Transverse colon (tissue), 4 donors: ENCODE measurements at regions not wholly inside any gene's neighbourhood (a gene's known extent, or its start where the extent isn't known, plus 50 kb on each side); places are given as distances from the start of the nearest gene placed in this dataset.

Source experiments
- EP300 ChIP-seq: sonication (generic); formaldehyde crosslinking; IDR thresholded peaks from one replicate; pipeline ENCODE4 v1.6.1; 2017; ENCODE audit warnings: antibody characterized with exemption, low read depth
- POLR2A ChIP-seq: fragments of 450-650 bp; IDR thresholded peaks from one replicate; pipeline ENCODE4 v1.6.1; 2016; ENCODE audit warnings: antibody characterized with exemption, mild to moderate bottlenecking, moderate library complexity
- POLR2AphosphoS5 ChIP-seq, 3 donors: sonication (generic); formaldehyde crosslinking; IDR thresholded peaks; one replicate each; pipeline ENCODE4 v1.6.1; 2016; ENCODE audit warnings: antibody characterized with exemption in 3 of 3
- TF ChIP-seq, protein P1 (sequence below), 5 experiments: fragments of 200-600 bp in 3 of 5; fragments of 450-650 bp in 2 of 5; sonication (generic) in 3 of 5; IDR thresholded peaks; 1 replicate in 2 of 5; 2 replicates in 3 of 5; pipeline ENCODE4 v1.5.1; 2016 to 2017; ENCODE audit warnings: antibody characterized with exemption in 5 of 5, inconsistent platforms in 3 of 5, mild to moderate bottlenecking in 2 of 5, moderate library complexity in 1 of 5

DNA sequence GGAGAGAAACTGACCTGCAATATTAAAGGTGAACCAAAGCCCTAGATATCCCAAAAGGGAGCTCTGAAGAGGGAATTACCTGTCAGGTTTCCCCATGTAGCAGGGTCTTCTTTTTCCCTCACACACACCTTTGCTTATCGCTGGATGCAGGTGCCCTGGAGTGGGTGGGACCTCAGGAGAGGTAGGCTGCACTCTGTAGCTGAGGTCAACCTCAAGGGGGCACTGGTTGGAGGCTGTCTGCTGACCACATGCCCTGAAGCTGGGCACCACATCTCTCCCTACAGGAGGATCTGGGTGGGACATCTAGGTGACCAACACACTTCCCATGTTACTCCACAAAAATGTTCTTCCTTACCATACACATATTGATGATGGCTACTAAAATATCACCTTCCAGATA lies 298.7 kb upstream of the USP25 start:
- TF ChIP-seq, protein P1, sequence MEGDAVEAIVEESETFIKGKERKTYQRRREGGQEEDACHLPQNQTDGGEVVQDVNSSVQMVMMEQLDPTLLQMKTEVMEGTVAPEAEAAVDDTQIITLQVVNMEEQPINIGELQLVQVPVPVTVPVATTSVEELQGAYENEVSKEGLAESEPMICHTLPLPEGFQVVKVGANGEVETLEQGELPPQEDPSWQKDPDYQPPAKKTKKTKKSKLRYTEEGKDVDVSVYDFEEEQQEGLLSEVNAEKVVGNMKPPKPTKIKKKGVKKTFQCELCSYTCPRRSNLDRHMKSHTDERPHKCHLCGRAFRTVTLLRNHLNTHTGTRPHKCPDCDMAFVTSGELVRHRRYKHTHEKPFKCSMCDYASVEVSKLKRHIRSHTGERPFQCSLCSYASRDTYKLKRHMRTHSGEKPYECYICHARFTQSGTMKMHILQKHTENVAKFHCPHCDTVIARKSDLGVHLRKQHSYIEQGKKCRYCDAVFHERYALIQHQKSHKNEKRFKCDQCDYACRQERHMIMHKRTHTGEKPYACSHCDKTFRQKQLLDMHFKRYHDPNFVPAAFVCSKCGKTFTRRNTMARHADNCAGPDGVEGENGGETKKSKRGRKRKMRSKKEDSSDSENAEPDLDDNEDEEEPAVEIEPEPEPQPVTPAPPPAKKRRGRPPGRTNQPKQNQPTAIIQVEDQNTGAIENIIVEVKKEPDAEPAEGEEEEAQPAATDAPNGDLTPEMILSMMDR (IDR thresholded peaks at IDR 0.05): no peak
- TF ChIP-seq POLR2A: no peak
- TF ChIP-seq EP300: no peak
- TF ChIP-seq POLR2AphosphoS5 (IDR thresholded peaks at IDR 0.05): no peak
